Esophagus muscularis mucosa (tissue), 3 donors: ENCODE measurements at regions not wholly inside any gene's neighbourhood (a gene's known extent, or its start where the extent isn't known, plus 50 kb on each side); places are given as distances from the start of the nearest gene placed in this dataset.

ENCODE experiments used
- EP300 ChIP-seq: sonication (generic); formaldehyde crosslinking; IDR thresholded peaks from one replicate; pipeline ENCODE4 v1.6.1; 2017; ENCODE audit warnings: antibody characterized with exemption
- TF ChIP-seq, protein P1 (sequence below), 3 experiments: fragments of 200-600 bp in 2 of 3; fragments of 450-650 bp in 1 of 3; sonication (generic) in 2 of 3; IDR thresholded peaks; one replicate each; pipeline ENCODE4 v1.5.1; 2017 to 2019; ENCODE audit warnings: antibody characterized with exemption in 3 of 3, mild to moderate bottlenecking in 2 of 3, moderate library complexity in 1 of 3

DNA sequence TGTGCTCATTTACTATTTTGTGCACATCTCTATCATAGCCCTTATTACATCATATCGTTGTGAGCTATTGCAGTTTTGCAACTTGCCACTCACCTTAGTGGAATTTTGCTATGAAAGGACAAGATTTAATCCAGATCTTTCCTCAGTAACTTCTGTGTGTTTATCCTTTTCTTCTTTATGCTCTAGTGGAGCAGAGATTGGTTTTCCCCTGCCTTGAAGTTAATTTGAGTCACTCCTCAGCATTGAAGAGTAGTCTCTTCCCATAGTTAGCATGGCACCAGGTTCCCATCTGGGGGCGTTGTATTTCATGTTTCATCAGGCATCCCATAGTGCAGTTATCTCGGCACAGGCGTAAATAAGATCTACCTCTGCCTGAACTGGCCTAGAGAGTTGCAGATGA, 510.4 kb downstream of the PSAT1 start:
- TF ChIP-seq, protein P1, sequence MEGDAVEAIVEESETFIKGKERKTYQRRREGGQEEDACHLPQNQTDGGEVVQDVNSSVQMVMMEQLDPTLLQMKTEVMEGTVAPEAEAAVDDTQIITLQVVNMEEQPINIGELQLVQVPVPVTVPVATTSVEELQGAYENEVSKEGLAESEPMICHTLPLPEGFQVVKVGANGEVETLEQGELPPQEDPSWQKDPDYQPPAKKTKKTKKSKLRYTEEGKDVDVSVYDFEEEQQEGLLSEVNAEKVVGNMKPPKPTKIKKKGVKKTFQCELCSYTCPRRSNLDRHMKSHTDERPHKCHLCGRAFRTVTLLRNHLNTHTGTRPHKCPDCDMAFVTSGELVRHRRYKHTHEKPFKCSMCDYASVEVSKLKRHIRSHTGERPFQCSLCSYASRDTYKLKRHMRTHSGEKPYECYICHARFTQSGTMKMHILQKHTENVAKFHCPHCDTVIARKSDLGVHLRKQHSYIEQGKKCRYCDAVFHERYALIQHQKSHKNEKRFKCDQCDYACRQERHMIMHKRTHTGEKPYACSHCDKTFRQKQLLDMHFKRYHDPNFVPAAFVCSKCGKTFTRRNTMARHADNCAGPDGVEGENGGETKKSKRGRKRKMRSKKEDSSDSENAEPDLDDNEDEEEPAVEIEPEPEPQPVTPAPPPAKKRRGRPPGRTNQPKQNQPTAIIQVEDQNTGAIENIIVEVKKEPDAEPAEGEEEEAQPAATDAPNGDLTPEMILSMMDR (IDR thresholded peaks at IDR 0.05) = no peak
- TF ChIP-seq EP300 = no peak
